ENCODE measurements at regions not wholly inside any gene's neighbourhood (a gene's known extent, or its start where the extent isn't known, plus 50 kb on each side); places are given as distances from the start of the nearest gene placed in this dataset.

GRCh38 chr6:134368670-134369069, 50.8 kb upstream of the SGK1 start:
- no peak for TF ChIP-seq CTCF (IDR thresholded peaks at IDR 0.05; ENCODE audit: unreplicated experiment)
- H3K27me3 Mint-ChIP-seq = no peaks in the 10 kb centered on the region
- DNase-seq (ENCODE audit: low spot score, unreplicated experiment) = no peak
- peaks cover 5% of the 10 kb centered on the region for H3K4me1 Mint-ChIP-seq (ENCODE audit: low read depth)
- H3K9me3 Mint-ChIP-seq (ENCODE audit: low read depth) = no peaks in the 10 kb centered on the region
- H3K36me3 Mint-ChIP-seq (ENCODE audit: insufficient read depth) = no peaks in the 10 kb centered on the region
- no peak overlapping the region for H3K4me3 Mint-ChIP-seq (ENCODE audit: low read depth)
- H3K27ac Mint-ChIP-seq = no peak overlapping the region
